ENCODE measurements at regions not wholly inside any gene's neighbourhood (a gene's known extent, or its start where the extent isn't known, plus 50 kb on each side); places are given as distances from the start of the nearest gene placed in this dataset.
"Not testable (repeated sequence)": the region's sequence is repeated elsewhere in the genome, so short reads cannot be mapped to it uniquely, and the experiment has no call there.

DNA sequence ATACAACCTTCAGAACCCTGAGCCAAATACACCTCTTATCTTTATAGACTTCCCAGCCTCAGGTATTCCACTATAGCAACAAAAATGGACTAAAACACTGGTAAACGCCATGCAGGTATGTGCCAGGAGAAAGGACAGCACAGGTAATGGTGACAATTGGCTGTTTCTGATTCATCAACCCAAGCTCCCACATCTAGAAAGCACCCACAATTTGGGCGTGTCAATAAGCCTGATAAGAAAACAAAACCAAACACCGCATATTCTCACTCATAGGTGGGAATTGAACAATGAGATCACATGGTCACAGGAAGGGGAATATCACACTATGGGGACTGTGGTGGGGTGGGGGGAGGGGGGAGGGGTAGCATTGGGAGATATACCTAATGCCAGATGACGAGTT, 348.5 kb downstream of the GADD45G start:
- TF ChIP-seq CTCF, POLR2A (IDR thresholded peaks at IDR 0.05): not testable (repeated sequence)
